ENCODE measurements at regions not wholly inside any gene's neighbourhood (a gene's known extent, or its start where the extent isn't known, plus 50 kb on each side); places are given as distances from the start of the nearest gene placed in this dataset.

DNA sequence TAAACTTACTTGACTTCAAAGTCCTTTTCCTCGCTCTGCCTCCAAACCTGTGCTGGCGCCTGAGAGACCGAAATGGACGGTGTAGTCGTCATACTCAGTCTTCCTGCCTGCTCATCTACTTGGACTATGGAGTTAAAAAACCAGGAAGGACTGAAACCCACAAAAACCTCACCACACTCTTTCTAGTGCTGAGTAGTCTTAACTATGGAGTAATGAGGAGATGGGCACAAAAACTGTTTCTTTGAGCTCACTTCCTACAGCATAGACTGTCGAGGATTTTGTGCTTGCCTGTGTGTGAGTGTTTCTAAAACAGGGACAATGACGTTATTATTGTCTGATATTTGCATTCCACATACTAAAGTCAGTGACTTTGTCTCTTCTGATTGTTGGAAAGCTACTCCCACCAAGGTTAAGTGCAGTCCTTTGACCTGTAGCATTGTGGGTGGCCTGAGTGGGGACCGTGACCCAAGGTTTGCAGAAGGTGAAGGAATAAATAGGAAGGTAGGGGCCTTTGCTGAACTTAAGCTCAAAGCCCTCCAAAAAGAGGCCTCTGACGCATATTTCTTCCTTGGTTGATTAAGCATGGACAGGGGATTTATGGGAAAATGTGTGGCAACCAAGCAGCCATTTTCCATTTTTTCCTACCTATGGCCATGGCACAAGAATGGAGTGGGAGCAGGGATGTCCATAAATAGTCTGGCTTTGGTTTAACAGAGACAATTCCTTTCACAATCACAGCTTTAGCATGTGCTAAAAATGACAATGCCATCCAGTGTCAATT lies 109.6 kb downstream of the ZBTB18 start:
- ATAC-seq (no peak), DNase-seq (no peak)
- Histone ChIP-seq H3K27ac (no peak overlapping the region), H3K4me1 (peaks cover 0 to 17% (median 10%) of the 10 kb centered on the region in 12 donors), H3K27me3 (no peaks in the 10 kb centered on the region), H3K9me3 (no peaks in the 10 kb centered on the region), H3K4me3 (no peak overlapping the region), H3K36me3 (no peaks in the 10 kb centered on the region)
- intact Hi-C loops (cut with DNase I), result loop anchor here in 1 of 10 donors (5.0 kb wide), 1 partner anchor 108 kb away; the partner anchor contains the start of gene ZBTB18
- WGBS, 4 donors, result 84 to 90% (median 88%) methylated on average over 9 of the region's 9 CpGs
- TF ChIP-seq, protein P1, sequence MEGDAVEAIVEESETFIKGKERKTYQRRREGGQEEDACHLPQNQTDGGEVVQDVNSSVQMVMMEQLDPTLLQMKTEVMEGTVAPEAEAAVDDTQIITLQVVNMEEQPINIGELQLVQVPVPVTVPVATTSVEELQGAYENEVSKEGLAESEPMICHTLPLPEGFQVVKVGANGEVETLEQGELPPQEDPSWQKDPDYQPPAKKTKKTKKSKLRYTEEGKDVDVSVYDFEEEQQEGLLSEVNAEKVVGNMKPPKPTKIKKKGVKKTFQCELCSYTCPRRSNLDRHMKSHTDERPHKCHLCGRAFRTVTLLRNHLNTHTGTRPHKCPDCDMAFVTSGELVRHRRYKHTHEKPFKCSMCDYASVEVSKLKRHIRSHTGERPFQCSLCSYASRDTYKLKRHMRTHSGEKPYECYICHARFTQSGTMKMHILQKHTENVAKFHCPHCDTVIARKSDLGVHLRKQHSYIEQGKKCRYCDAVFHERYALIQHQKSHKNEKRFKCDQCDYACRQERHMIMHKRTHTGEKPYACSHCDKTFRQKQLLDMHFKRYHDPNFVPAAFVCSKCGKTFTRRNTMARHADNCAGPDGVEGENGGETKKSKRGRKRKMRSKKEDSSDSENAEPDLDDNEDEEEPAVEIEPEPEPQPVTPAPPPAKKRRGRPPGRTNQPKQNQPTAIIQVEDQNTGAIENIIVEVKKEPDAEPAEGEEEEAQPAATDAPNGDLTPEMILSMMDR (IDR thresholded peaks at IDR 0.05), result no peak
- no peak for TF ChIP-seq POLR2A (IDR thresholded peaks at IDR 0.05)

DNA sequence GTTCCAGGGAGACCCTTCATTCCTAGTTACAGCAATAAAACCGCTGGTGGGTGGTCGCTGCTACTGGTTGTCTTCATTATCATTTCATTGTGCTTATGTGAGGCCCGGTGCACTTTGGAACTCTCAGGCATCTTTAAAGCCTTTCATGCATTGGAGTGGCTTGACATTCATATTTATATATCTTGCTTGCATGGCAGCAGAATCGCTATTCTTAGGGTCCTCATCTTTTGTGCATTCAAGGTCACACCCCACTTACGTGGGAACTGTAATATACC lies 110.1 kb downstream of the ZBTB18 start:
- H3K9me3 ChIP-seq, result no peaks in the 10 kb centered on the region
- H3K36me3 ChIP-seq, result no peaks in the 10 kb centered on the region
- WGBS, 4 donors, result 72 to 82% (median 77%) methylated on average over 5 of the region's 5 CpGs
- H3K27ac ChIP-seq, result no peak overlapping the region
- no peaks in the 10 kb centered on the region for H3K27me3 ChIP-seq
- no peak overlapping the region for H3K4me3 ChIP-seq
- peaks cover 0 to 17% (median 10%) of the 10 kb centered on the region in 12 donors for H3K4me1 ChIP-seq
- DNase-seq (no peak), ATAC-seq (no peak)
- TF ChIP-seq, protein P1 (IDR thresholded peaks at IDR 0.05), result no peak
- TF ChIP-seq POLR2A (IDR thresholded peaks at IDR 0.05), result no peak
- intact Hi-C loops (cut with DNase I), result loop anchor here in 1 of 10 donors (5.0 kb wide), 1 partner anchor 109 kb away; the partner anchor contains the start of gene ZBTB18

DNA sequence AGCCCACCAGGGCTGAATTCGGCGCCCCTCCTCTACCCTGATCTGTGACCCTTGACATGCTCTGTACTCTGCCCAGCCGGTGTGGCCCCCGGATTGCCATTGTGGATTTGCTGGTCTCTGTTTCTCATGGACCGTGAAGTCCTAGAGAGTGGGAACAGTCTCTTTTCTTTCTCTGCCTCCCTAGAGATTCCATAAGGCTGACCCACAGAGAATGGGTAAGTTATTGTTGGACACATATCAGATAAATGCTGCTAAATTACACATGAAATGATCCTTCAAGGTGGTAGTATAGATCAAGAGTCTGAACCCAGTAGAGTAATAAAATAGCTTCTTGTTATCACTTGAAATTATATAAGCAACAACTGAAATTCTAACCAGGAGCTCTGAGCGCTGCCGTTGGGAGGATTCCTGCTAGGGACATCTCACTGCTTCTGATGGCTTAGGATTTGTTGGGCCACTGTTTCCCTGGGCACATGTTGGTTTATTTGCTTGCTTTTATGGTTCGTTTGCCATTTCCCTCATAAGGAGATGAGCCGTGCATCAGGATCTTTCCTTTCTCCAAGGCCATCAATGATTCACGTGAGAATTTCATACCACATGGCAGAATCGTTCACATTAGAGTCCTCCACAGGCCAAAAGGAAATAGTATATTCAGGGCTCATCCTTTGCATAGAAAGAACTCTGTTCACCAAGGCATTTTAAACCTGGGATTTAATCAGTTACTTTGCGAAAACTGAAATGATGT lies 111.9 kb downstream of the ZBTB18 start:
- DNase-seq, result no peak
- intact Hi-C loops (cut with DNase I), result loop anchor here in 1 of 10 donors (5.0 kb wide), 1 partner anchor 111 kb away; the partner anchor contains the start of gene ZBTB18
- Histone ChIP-seq H3K36me3 (no peaks in the 10 kb centered on the region), H3K27ac (peak overlapping the region; percentile 46 to 88 (median 70)), H3K9me3 (no peaks in the 10 kb centered on the region), H3K4me3 (no peak overlapping the region), H3K4me1 (peaks cover 0 to 17% (median 10%) of the 10 kb centered on the region in 12 donors), H3K27me3 (no peaks in the 10 kb centered on the region)
- WGBS, 4 donors, result 80 to 88% (median 86%) methylated on average over 12 of the region's 12 CpGs
- TF ChIP-seq, protein P1 (IDR thresholded peaks at IDR 0.05), result no peak
- no peak for TF ChIP-seq POLR2A (IDR thresholded peaks at IDR 0.05)
- ATAC-seq, result no peak

DNA sequence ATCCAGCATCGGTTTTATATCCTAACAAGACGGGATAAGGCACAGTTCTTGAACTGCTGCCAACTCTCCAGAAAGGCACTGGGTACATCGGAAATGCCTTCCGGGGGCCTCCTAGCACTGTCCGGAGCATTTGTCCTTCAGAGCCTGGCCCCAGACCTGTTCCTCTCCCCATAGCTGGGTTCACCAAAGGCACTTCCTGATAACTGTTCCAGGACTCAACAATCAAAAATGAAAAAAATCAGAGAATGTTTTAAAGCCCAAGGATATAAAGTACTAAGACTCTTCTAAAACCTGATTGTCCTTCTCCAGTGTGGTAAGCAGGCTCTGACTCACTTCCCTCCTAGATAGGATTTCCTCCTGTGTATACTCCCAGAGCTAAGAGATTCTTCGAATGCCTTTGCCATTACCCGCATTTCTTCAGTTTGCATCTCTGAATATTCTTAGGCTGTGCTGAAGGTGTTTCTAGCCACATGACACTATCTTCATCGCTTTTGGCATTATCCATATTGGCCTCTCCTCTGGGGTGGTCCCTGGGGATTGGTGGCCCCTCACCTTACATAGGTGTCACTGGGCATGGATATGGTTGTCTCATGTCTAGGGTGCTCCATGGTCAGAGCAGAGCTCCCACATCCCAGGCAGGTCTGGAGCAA lies 112.9 kb downstream of the ZBTB18 start:
- intact Hi-C loops (cut with DNase I), result loop anchor here in 1 of 10 donors (5.0 kb wide), 1 partner anchor 112 kb away; the partner anchor contains the start of gene ZBTB18
- DNase-seq (peak in 4 of 5 donors; percentile 27 to 67 (median 39)), ATAC-seq (peak; percentile 88 to 97 (median 92))
- peaks cover 0 to 17% (median 9%) of the 10 kb centered on the region in 12 donors for H3K4me1 ChIP-seq
- H3K9me3 ChIP-seq, result no peaks in the 10 kb centered on the region
- no peak overlapping the region for H3K4me3 ChIP-seq
- peak overlapping the region; percentile 46 to 88 (median 74) for H3K27ac ChIP-seq
- no peak for TF ChIP-seq POLR2A (IDR thresholded peaks at IDR 0.05)
- TF ChIP-seq, protein P1 (IDR thresholded peaks at IDR 0.05), result no peak
- H3K27me3 ChIP-seq, result no peaks in the 10 kb centered on the region
- WGBS, 4 donors, result 13 to 20% (median 14%) methylated on average over 8 of the region's 8 CpGs
- no peaks in the 10 kb centered on the region for H3K36me3 ChIP-seq
